Amniotic stem cell (primary cell): ENCODE measurements at regions not wholly inside any gene's neighbourhood (a gene's known extent, or its start where the extent isn't known, plus 50 kb on each side); places are given as distances from the start of the nearest gene placed in this dataset.

Source experiments
- DNase-seq: peaks from one replicate; lab custom pipeline; 2025; lab: John Stamatoyannopoulos, UW

- DNase-seq, result no peak
These were observed 268.9 kb upstream of the KCNIP4 start for GRCh38 chr4:22217480-22217879.

- no peak for DNase-seq
These were observed 267.7 kb upstream of the KCNIP4 start for GRCh38 chr4:22216278-22216677.

DNA sequence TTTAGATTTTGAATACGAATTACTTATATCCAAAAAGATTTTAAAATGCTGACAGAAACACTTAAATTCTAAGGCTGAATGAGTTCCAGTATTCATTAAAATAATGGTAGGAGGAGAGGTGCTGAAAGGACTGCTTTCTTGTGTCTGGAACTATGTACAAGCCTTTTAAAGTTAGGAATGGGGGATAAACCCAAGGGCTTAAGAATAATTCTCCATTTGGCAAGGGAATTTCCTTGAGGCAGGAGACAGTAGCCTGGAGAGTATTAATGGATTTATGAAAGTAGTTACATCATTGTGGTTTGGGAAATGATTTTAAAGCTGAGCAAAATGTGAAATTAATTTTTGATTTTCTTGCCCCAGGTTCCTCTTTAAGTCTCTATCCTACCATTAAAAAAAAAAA lies 266.5 kb upstream of the KCNIP4 start:
- DNase-seq, result no peak

DNA sequence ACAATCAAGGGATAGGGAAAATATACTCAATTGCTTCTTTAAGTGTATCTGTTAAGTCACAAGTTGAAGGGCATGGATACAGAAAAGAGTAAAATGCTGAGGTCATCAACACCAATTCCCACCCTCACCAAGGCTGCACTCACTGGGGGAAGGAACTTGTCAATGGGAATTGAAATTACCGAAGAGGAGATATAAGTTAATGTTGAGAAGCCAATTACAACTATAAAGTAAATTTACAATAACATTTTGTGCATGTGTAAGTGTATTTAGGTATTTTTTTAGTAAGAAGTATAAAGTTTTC lies 255.1 kb upstream of the KCNIP4 start:
- DNase-seq, result no peak

DNA sequence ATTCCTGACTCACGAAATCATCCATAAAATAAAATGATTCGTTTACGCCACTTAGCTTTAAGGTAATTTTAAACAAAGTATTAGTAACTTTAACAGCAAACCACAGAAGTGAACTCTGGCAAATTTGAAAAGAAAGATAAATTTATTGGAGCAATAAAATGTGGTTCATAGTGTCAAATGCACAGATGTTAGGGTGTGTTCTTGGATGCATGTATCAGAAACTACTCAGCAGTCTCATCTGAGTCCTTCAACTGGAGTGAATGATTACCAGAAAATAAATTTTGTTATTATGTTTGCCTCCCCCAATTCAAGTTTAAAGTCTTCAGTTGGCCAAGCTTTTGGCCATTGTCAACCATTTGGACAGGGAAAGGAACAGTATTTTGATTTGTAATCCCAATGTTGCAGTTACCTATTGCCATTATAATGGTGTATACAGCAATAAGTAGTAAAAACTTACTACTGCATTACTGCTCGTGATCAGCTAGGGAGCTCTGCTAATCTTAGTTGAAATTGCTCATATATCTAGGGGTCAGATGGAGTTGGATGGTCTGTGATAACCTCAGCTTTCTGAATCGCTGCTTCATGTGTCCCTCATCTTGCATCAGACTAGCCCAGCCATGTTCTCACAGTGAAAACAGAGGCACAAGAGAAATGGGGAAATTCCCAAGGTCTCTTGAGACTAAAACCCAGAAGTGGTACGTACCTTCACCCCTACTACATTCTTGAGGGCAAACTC lies 254.6 kb upstream of the KCNIP4 start:
- no peak for DNase-seq

GRCh38 chr4:22202246-22202974 lies 253.8 kb upstream of the KCNIP4 start:
- no peak for DNase-seq

GRCh38 chr4:22201256-22201655 lies 252.7 kb upstream of the KCNIP4 start:
- DNase-seq, result no peak

DNA sequence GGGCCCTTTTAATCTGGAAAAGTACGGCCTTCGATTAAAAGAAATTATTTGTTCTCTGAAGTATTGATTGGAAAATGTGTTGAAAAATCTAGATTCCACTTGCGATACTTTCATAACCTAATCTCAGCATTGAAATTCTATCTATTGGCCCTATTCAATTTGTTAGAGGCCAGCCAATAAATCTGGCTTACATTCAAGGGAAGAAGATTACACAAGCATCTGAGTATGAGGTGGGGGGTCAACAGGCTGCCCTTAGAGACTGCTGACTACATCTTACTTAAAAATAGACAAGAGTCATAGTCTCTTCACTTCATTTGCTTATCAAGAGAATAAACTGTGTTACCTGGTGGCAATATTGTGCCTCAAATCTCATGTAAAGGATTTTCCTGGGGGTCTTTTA lies 248.0 kb upstream of the KCNIP4 start:
- DNase-seq, result no peak

GRCh38 chr4:22192084-22192511 lies 243.5 kb upstream of the KCNIP4 start:
- no peak for DNase-seq

- no peak for DNase-seq
These were observed 243.0 kb upstream of the KCNIP4 start for GRCh38 chr4:22191565-22191964.

DNA sequence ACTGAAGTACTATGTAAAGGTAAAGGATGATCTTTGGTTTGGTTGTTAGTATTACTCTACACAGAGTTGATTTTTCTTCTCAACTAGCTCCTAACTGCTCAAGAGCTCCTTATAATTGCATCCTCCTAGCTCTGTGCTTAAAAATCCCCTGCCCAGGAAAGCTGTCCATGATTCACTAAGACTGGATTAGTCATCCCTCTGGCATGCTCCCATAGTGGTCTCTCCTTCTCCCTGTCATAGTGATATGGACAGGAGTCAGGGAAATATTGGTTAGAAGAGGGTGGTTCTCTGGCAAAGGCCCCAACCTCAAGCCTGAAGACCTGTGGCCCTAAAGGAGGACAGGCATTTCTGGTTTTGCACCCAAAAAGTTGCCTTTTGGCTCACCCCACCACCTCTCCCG lies 242.3 kb upstream of the KCNIP4 start:
- DNase-seq, result peak; percentile 59

DNA sequence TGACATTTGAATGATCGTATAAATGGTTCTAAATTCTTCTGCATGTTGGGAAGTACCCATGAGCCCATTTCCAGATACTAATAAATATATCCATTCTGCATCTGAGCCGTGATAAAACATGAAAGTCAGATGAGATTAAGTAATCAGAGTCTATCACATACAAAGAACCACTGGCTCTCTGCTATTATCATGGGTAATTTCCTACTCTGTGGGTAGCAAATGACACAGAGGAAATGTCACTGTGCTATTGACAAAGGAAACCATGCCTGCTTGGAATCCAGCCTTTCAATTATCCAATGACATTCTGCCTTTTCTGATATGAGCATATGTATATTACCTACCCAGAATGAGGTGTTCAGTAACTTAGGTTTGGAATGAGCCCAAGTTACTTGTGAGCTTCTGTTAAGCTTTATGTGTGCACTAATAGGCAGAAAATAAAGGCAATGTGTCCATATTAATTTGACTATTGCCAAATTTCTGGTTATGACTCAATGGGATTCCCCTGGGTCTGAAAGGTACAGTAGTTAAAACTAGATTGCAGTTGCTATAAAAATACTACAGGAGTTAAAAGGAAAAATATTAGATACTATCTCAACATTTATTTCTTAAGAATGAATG lies 238.7 kb upstream of the KCNIP4 start:
- no peak for DNase-seq

DNA sequence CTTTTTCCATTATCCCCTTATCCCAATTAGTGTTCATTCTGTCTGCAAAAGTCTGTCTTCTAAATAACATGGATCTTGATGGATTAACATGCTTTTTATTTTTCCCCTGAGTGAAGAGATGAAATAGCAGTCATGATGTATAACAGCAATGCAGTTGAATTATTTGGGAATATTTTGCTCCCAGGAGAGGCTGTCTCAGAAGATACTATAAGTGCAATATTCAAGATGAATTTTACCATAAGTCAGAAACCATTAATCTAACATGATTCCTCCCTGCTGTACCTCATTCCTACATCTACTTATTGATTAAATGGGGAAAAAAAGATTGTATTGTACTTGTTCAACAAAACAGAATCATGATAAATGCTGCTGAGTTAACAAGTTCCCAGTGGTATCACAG lies 233.2 kb upstream of the KCNIP4 start:
- no peak for DNase-seq

DNA sequence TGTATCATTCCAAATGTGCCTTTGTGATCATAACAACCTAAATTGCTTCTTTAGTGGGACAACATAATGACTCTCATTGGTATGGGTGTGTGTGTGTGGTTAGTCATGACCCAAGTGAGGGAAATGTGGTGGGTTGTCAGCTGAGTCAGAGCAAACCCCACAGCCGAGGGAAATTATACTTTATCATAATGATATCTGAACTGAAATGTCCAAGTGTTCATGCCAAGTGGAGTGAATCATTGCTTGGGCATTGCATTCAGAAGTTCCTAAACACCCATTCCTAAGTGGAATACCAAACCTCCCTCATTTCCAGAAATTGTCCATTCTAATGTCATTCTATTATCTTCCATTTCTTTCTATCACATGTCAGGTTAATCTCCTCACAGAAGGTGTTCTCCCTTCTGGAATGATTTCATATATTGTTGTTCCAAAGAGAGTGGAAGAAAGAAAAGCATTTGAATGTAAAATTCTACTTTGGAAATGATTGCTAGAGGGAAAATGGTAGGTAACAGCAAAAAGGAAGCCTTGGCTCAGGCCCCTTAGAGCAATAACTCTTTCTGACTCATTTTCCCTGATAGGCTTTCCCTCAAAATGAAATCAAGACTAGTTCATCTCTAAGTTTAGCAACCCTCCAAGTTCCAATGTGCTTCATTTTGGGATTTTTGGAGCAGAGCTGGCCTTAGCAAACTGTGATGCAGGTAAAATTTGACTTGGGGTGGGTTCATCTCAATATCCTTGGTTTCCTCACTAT lies 230.7 kb upstream of the KCNIP4 start:
- peak; percentile 83 for DNase-seq

DNA sequence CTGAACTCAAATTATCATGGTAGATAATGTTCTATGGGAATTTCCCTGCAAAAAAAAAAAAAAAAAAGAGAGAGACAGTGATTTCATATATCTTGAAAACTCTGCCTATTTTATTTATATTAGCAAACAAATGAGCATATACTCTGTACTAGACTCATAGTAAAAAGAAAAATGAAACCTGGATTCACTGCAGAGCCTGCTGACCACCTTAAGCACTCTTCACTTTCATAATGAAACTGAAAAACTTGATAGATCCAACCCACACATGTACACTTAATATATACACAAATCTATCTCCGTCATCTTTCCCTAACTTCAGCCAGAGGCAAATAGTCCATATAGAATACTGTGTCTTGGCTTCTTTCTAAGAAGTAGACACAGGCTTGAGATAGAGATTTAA lies 226.1 kb upstream of the KCNIP4 start:
- DNase-seq, result no peak

- DNase-seq, result peak; percentile 1
These were observed 221.8 kb upstream of the KCNIP4 start for GRCh38 chr4:22170353-22170752.

GRCh38 chr4:22167201-22167600 lies 218.6 kb upstream of the KCNIP4 start:
- no peak for DNase-seq

DNA sequence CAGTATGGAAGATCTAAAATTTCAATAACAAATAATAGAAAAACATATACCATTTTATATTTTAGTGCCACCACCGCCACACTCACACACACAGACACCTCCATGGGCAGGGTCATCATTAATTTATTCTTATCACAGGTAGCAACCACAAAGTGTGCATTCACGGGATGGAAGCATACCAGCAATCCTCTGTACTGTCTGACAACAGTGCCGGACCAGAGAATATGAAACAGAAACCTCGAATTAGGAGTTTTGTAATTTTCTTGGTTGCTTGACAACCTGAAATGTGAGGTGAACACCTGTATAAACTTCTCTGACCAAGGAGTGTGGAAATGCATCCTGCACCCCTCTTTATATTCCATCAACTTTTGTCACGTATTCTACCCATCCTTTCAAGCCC lies 213.9 kb upstream of the KCNIP4 start:
- no peak for DNase-seq

DNA sequence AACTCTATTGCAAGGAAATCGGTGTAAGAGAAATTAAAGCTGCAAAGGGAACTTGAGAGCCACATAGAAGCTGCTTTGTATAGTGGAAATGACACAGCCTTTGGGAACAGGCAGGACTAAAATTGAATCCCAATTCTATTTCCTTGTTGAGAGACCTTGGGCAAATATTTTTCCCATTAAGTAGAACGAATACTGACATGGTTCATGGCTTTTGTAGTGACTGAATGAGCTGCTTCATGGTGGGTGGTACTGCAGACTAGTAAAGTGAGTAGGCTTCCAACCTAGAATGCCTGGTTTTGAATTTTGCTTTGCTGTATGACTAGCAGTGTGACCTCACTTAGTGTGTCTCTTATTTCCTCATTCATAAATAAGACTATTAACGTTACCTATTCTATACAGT lies 182.2 kb upstream of the KCNIP4 start:
- DNase-seq, result no peak

DNA sequence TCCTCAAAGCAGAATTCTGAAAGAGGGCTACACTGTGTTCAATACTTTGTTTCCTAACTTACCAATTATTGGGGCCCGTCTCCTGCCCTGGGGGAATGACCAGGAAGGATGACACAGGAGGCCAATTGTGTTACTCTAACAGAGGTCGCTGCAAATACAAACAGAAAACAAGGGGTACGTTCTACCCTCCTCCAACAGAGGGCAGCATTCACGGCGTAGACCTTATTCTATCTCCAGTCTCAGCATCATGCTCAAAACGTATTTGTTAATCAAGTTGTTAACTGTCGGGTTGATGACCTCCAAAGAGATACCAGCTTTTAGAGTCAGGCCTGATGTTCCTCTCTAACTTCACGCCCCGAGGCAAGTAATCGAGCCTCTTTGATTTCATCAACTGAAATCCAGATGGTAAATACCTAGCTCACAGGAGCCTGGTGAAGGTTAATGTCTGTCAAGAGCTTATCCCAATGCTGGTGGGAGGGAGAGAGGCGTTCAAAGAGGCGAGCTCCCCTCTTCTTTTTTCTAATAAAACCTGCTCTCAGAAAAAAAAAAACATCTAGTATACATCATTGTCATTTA lies 181.0 kb upstream of the KCNIP4 start:
- DNase-seq, result no peak

- DNase-seq, result no peak
These were observed 173.5 kb upstream of the KCNIP4 start for GRCh38 chr4:22122062-22122461.

DNA sequence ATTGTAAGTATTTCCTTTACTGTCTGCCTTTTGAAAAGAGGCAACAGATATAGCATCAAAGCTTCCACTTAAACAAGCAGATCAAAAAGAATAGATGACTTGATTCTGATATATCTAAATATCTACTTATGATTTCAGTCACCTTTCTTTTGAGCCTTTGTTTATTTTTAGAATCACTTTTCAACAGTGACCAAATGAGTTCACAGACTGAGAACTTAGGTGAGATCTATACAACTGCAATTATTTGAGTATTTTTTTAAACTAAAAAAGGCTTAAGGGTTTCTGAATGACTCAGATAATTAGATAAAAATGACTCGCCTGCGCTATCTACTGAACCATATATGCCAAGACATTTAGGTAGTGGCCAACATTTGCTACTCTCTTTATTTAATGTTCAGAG lies 166.7 kb upstream of the KCNIP4 start:
- DNase-seq, result no peak
